ENCODE measurements at regions not wholly inside any gene's neighbourhood (a gene's known extent, or its start where the extent isn't known, plus 50 kb on each side); places are given as distances from the start of the nearest gene placed in this dataset.

GRCh38 chr10:44105696-44106095 is 279.2 kb downstream of the CXCL12 start:
- TF ChIP-seq CTCF (optimal IDR thresholded peaks at IDR 0.05 in 1 of 3, IDR thresholded peaks at IDR 0.05 in 1 of 3, conservative IDR thresholded peaks at IDR 0.05 in 1 of 3; ENCODE audit: extremely low read depth in 1 of 3, insufficient read depth in 2 of 3, low read length in 3 of 3) (no peak), EZH2 (IDR thresholded peaks at IDR 0.05; ENCODE audit: low read length) (no peak)
